Tibial nerve (tissue), 4 donors: ENCODE measurements at regions not wholly inside any gene's neighbourhood (a gene's known extent, or its start where the extent isn't known, plus 50 kb on each side); places are given as distances from the start of the nearest gene placed in this dataset.

ENCODE experiments used
- EP300 ChIP-seq, 2 donors: sonication (generic); formaldehyde crosslinking; IDR thresholded peaks; one replicate each; pipeline ENCODE4 v1.6.1; 2017; ENCODE audit warnings: antibody characterized with exemption in 2 of 2, mild to moderate bottlenecking in 1 of 2
- POLR2A ChIP-seq, 2 donors: fragments of 450-650 bp; IDR thresholded peaks; one replicate each; pipeline ENCODE4 v1.6.1; 2017; ENCODE audit warnings: antibody characterized with exemption in 2 of 2, mild to moderate bottlenecking in 2 of 2, moderate library complexity in 2 of 2
- TF ChIP-seq, protein P1 (sequence below), 5 experiments: fragments of 200-600 bp in 3 of 5; fragments of 450-650 bp in 2 of 5; sonication (generic) in 3 of 5; IDR thresholded peaks; one replicate each; pipeline ENCODE4 v1.5.1; 2016 to 2019; ENCODE audit warnings: antibody characterized with exemption in 5 of 5, mild to moderate bottlenecking in 3 of 5, moderate library complexity in 2 of 5

DNA sequence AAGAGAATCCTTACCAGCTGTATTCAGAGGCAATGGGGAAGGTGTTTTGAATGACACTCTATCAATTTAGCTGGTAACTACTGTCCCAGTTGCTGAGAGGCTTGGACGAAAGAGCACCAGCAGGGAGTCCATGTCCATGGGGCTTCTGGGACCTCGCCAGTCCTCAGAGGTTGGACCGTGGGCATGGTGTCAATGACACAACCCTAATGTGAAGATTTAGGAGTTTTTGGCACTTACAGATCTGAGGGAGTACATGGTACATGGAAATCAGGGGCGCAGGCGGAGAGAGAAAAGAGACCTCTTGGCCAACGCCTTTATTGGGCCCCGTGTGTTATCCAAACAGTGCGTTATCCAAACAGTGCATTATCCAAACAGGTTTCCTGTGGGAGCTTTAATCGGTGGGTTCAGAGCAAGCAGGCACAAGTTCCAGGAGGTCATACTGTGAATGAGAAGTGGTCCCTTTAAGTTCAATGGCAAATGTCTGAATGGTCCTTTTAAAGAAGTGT, 169.1 kb upstream of the B3GAT1 start:
- TF ChIP-seq EP300 (IDR thresholded peaks at IDR 0.05), result no peak
- TF ChIP-seq POLR2A (IDR thresholded peaks at IDR 0.05), result no peak
- TF ChIP-seq, protein P1, sequence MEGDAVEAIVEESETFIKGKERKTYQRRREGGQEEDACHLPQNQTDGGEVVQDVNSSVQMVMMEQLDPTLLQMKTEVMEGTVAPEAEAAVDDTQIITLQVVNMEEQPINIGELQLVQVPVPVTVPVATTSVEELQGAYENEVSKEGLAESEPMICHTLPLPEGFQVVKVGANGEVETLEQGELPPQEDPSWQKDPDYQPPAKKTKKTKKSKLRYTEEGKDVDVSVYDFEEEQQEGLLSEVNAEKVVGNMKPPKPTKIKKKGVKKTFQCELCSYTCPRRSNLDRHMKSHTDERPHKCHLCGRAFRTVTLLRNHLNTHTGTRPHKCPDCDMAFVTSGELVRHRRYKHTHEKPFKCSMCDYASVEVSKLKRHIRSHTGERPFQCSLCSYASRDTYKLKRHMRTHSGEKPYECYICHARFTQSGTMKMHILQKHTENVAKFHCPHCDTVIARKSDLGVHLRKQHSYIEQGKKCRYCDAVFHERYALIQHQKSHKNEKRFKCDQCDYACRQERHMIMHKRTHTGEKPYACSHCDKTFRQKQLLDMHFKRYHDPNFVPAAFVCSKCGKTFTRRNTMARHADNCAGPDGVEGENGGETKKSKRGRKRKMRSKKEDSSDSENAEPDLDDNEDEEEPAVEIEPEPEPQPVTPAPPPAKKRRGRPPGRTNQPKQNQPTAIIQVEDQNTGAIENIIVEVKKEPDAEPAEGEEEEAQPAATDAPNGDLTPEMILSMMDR (IDR thresholded peaks at IDR 0.05), result no peak
